Neural progenitor cell (in vitro differentiated cells): ENCODE measurements at regions not wholly inside any gene's neighbourhood (a gene's known extent, or its start where the extent isn't known, plus 50 kb on each side); places are given as distances from the start of the nearest gene placed in this dataset.

Source experiments
- DNase-seq: peaks from one replicate; pipeline ENCODE4 v3.0.0-alpha.2; 2016; ENCODE audit warnings: low spot score
- H2AFZ ChIP-seq: fragments of 200-600 bp; sonication (generic); replicated peaks from 2 replicates; pipeline ENCODE4 v1.6.1; 2016; ENCODE audit warnings: antibody characterized with exemption
- H3F3A ChIP-seq: fragments of 200-600 bp; sonication (generic); 2 replicates; pipeline ENCODE4 v1.6.1; 2016; ENCODE audit warnings: antibody characterized with exemption, low read depth
- H3K27ac ChIP-seq: fragments of 200-600 bp; sonication (generic); 2 replicates; pipeline ENCODE4 v1.5.1; 2016; ENCODE audit warnings: mild to moderate bottlenecking
- H3K27me3 ChIP-seq: fragments of 200-600 bp; sonication (generic); 2 replicates; pipeline ENCODE4 v1.6.1; 2016; ENCODE audit warnings: mild to moderate bottlenecking, moderate library complexity
- H3K36me3 ChIP-seq: fragments of 200-600 bp; sonication (generic); 2 replicates; pipeline ENCODE4 v1.5.1; 2016
- H3K4me1 ChIP-seq: fragments of 200-600 bp; sonication (generic); 2 replicates; pipeline ENCODE4 v1.6.1; 2016; ENCODE audit warnings: mixed run types
- H3K4me2 ChIP-seq: fragments of 200-600 bp; sonication (generic); 2 replicates; pipeline ENCODE4 v1.6.1; 2016
- H3K4me3 ChIP-seq: fragments of 200-600 bp; sonication (generic); 2 replicates; pipeline ENCODE4 v1.5.1; 2016
- H3K79me2 ChIP-seq: fragments of 200-600 bp; sonication (generic); 2 replicates; pipeline ENCODE4 v1.6.1; 2016; ENCODE audit warnings: low read depth
- H3K9ac ChIP-seq: fragments of 200-600 bp; sonication (generic); 2 replicates; pipeline ENCODE4 v1.6.1; 2016
- H3K9me3 ChIP-seq: fragments of 200-600 bp; sonication (generic); 2 replicates; pipeline ENCODE4 v1.5.1; 2016; ENCODE audit warnings: low read depth
- H4K20me1 ChIP-seq: fragments of 200-600 bp; sonication (generic); 2 replicates; pipeline ENCODE4 v1.6.1; 2016; ENCODE audit warnings: low read depth
- H3K27ac Mint-ChIP-seq: 3 replicates; pipeline ENCODE4 v1.8.0; 2021; ENCODE audit warnings: mixed read lengths
- H3K27me3 Mint-ChIP-seq: 2 replicates; pipeline ENCODE4 v1.8.0; 2022; ENCODE audit warnings: low read depth, mild to moderate bottlenecking, inconsistent platforms, moderate library complexity, mixed read lengths; ENCODE audit not compliant: insufficient read depth
- H3K36me3 Mint-ChIP-seq: 3 replicates; pipeline ENCODE4 v1.8.0; 2021; ENCODE audit warnings: mixed read lengths
- H3K4me1 Mint-ChIP-seq: 3 replicates; pipeline ENCODE4 v1.8.0; 2021; ENCODE audit warnings: mixed read lengths
- H3K4me3 Mint-ChIP-seq: 3 replicates; pipeline ENCODE4 v1.8.0; 2021; ENCODE audit warnings: mild to moderate bottlenecking, moderate library complexity, mixed read lengths
- H3K9me3 Mint-ChIP-seq: 3 replicates; pipeline ENCODE4 v1.8.0; 2020; ENCODE audit warnings: mixed read lengths
- EZH2 ChIP-seq: fragments of 200-600 bp; sonication (generic); IDR thresholded peaks from 2 replicates; pipeline ENCODE4 v1.6.1; 2017; ENCODE audit warnings: antibody characterized with exemption, mild to moderate bottlenecking, moderate library complexity
- EZH2phosphoT487 ChIP-seq: fragments of 200-600 bp; sonication (generic); IDR thresholded peaks from 2 replicates; pipeline ENCODE4 v1.6.1; 2017; ENCODE audit warnings: antibody characterized with exemption
- TF ChIP-seq, protein P1 (sequence below): fragments of 200-600 bp; sonication (generic); IDR thresholded peaks from 2 replicates; pipeline ENCODE4 v1.5.1; 2017; ENCODE audit warnings: antibody characterized with exemption, mild to moderate bottlenecking

DNA sequence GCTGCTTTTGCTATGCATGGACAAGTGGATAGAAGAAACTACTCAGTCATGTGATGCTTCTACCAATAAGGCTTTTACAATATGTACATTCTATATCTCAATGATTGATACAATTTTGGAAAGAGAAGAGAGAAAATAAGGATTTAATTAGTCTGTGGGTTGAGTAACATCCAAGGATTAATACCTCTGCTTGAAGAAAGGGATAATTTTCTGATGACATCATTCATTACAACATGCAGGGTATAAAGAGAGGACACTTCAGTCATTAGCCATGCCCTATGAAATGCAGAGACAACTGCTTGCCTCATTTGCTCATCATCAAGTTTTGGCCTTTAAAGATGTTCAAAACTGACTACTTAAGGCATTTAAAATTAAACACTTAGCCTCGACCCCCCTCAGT, 237.3 kb downstream of the AHR start:
- H3K4me3 Mint-ChIP-seq, result no peak overlapping the region
- DNase-seq, result no peak
- Histone ChIP-seq H3K27me3 (no peaks in the 10 kb centered on the region), H3K4me2 (no peak overlapping the region), H3F3A (no peaks in the 10 kb centered on the region), H3K9me3 (no peaks in the 10 kb centered on the region), H3K36me3 (no peaks in the 10 kb centered on the region), H4K20me1 (no peaks in the 10 kb centered on the region), H3K4me3 (no peak overlapping the region), H3K4me1 (no peaks in the 10 kb centered on the region), H3K9ac (no peak overlapping the region), H3K79me2 (no peaks in the 10 kb centered on the region), H2AFZ (no peak overlapping the region), H3K27ac (no peak overlapping the region)
- TF ChIP-seq EZH2phosphoT487 (no peak), EZH2 (no peak)
- TF ChIP-seq, protein P1, sequence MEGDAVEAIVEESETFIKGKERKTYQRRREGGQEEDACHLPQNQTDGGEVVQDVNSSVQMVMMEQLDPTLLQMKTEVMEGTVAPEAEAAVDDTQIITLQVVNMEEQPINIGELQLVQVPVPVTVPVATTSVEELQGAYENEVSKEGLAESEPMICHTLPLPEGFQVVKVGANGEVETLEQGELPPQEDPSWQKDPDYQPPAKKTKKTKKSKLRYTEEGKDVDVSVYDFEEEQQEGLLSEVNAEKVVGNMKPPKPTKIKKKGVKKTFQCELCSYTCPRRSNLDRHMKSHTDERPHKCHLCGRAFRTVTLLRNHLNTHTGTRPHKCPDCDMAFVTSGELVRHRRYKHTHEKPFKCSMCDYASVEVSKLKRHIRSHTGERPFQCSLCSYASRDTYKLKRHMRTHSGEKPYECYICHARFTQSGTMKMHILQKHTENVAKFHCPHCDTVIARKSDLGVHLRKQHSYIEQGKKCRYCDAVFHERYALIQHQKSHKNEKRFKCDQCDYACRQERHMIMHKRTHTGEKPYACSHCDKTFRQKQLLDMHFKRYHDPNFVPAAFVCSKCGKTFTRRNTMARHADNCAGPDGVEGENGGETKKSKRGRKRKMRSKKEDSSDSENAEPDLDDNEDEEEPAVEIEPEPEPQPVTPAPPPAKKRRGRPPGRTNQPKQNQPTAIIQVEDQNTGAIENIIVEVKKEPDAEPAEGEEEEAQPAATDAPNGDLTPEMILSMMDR, result no peak
- no peak overlapping the region for H3K27ac Mint-ChIP-seq
- no peaks in the 10 kb centered on the region for H3K4me1 Mint-ChIP-seq
- H3K27me3 Mint-ChIP-seq, result peaks cover 3% of the 10 kb centered on the region
- no peaks in the 10 kb centered on the region for H3K36me3 Mint-ChIP-seq
- no peaks in the 10 kb centered on the region for H3K9me3 Mint-ChIP-seq

DNA sequence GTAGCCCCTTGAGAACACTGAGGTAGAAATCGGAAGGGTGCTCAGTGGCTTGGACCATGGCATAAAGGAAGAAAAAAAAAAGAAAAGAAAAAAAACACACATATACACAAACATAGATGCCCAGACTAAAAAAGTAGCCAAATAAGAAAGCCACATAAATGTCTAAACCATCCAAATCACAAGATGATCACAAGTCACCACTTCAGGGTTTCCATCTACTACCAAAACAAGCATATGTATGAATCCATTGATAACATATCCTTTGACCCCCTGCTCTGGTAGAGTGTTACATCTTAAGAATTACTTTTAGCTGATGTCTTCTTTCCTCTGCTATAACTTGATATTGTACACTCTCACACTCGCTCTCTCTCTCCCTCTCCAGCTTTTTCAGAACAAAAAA, 245.9 kb downstream of the AHR start:
- H3K4me2 ChIP-seq, result no peak overlapping the region
- peaks cover 2% of the 10 kb centered on the region for H3K9me3 Mint-ChIP-seq
- H3K9me3 ChIP-seq, result no peaks in the 10 kb centered on the region
- no peaks in the 10 kb centered on the region for H3K4me1 Mint-ChIP-seq
- no peak for DNase-seq
- H3K27ac Mint-ChIP-seq, result no peak overlapping the region
- TF ChIP-seq EZH2phosphoT487 (no peak), EZH2 (no peak)
- TF ChIP-seq, protein P1, result no peak
- no peak overlapping the region for H3K4me3 Mint-ChIP-seq
- no peaks in the 10 kb centered on the region for H3K27me3 Mint-ChIP-seq
- no peaks in the 10 kb centered on the region for H3K4me1 ChIP-seq
- no peaks in the 10 kb centered on the region for H3F3A ChIP-seq
- H3K9ac ChIP-seq, result no peak overlapping the region
- no peaks in the 10 kb centered on the region for H4K20me1 ChIP-seq
- H2AFZ ChIP-seq, result no peak overlapping the region
- H3K27me3 ChIP-seq, result no peaks in the 10 kb centered on the region
- no peaks in the 10 kb centered on the region for H3K79me2 ChIP-seq
- no peak overlapping the region for H3K27ac ChIP-seq
- no peak overlapping the region for H3K4me3 ChIP-seq
- H3K36me3 Mint-ChIP-seq, result no peaks in the 10 kb centered on the region
- no peaks in the 10 kb centered on the region for H3K36me3 ChIP-seq

DNA sequence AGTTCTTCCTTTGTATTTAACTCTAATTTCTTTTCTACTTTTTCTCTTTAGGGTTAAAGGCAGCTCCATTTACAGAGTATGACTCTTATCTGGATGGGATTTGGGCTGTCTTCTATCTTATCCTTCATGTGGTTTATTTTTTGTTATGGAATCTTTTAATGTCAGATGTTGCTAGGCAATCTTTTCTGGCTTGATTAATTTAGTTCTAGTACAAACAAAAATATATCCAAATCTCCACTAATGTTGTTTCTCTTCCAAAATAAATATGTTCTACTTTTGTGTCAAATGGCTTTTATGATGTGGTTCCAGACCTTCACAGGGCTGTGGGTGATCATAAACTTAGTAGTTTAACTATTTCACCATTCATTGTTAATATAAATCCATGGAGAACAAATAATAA, 246.9 kb downstream of the AHR start:
- Histone ChIP-seq H3K79me2 (no peaks in the 10 kb centered on the region), H3K27me3 (no peaks in the 10 kb centered on the region), H3F3A (no peaks in the 10 kb centered on the region), H3K4me2 (no peak overlapping the region), H2AFZ (no peak overlapping the region), H3K27ac (no peak overlapping the region), H3K9me3 (no peaks in the 10 kb centered on the region), H3K4me1 (no peaks in the 10 kb centered on the region), H4K20me1 (no peaks in the 10 kb centered on the region), H3K36me3 (no peaks in the 10 kb centered on the region), H3K9ac (no peak overlapping the region), H3K4me3 (no peak overlapping the region)
- no peaks in the 10 kb centered on the region for H3K4me1 Mint-ChIP-seq
- H3K9me3 Mint-ChIP-seq, result peaks cover 2% of the 10 kb centered on the region
- H3K4me3 Mint-ChIP-seq, result no peak overlapping the region
- TF ChIP-seq EZH2phosphoT487 (no peak), EZH2 (no peak)
- TF ChIP-seq, protein P1, result no peak
- DNase-seq, result no peak
- H3K27ac Mint-ChIP-seq, result no peak overlapping the region
- H3K36me3 Mint-ChIP-seq, result no peaks in the 10 kb centered on the region
- H3K27me3 Mint-ChIP-seq, result no peaks in the 10 kb centered on the region

DNA sequence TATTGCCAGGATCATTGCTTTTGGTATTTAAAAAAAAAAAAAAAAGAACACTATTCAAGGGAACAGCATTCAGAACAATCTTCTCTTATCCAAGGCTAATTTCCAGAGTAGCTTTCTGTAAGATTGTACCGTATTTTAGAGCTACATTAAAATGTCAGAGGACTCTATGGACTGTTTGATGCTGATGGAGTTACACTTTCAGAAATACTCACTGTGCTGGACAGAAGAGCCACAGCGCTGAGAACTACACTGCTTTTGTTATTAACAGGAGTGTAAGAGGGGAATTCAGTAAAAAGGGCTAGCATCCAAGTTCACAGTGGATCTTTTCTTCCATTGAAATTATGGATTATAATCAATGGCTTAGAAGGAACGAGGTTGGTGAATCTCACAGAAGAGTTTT, 247.7 kb downstream of the AHR start:
- H3K36me3 ChIP-seq, result no peaks in the 10 kb centered on the region

More for the DNA sequence above, 247.7 kb downstream of the AHR start:
- no peaks in the 10 kb centered on the region for H3K4me1 ChIP-seq
- H3K27ac Mint-ChIP-seq, result no peak overlapping the region
- H3K79me2 ChIP-seq, result no peaks in the 10 kb centered on the region
- no peaks in the 10 kb centered on the region for H4K20me1 ChIP-seq
- H3K9ac ChIP-seq, result no peak overlapping the region
- H3K27me3 ChIP-seq, result no peaks in the 10 kb centered on the region
- H3F3A ChIP-seq, result no peaks in the 10 kb centered on the region
- no peaks in the 10 kb centered on the region for H3K27me3 Mint-ChIP-seq
- TF ChIP-seq EZH2 (no peak), EZH2phosphoT487 (no peak)
- TF ChIP-seq, protein P1, result no peak
- no peak overlapping the region for H3K4me3 ChIP-seq
- no peaks in the 10 kb centered on the region for H3K4me1 Mint-ChIP-seq
- H3K4me3 Mint-ChIP-seq, result no peak overlapping the region
- DNase-seq, result no peak
- peaks cover 2% of the 10 kb centered on the region for H3K9me3 Mint-ChIP-seq
- no peak overlapping the region for H3K4me2 ChIP-seq
- no peak overlapping the region for H2AFZ ChIP-seq
- H3K36me3 Mint-ChIP-seq, result no peaks in the 10 kb centered on the region
- H3K9me3 ChIP-seq, result no peaks in the 10 kb centered on the region
- H3K27ac ChIP-seq, result no peak overlapping the region
